Esophagus squamous epithelium (tissue), 4 donors: ENCODE measurements at regions not wholly inside any gene's neighbourhood (a gene's known extent, or its start where the extent isn't known, plus 50 kb on each side); places are given as distances from the start of the nearest gene placed in this dataset.

Source experiments
- CTCF ChIP-seq, 6 experiments: fragments of 450-650 bp in 4 of 6; fragments of 200-600 bp in 2 of 6; sonication (generic) in 2 of 6; IDR thresholded peaks; one replicate each; pipeline ENCODE4 v1.5.1; 2016 to 2019; ENCODE audit warnings: antibody characterized with exemption in 6 of 6, mild to moderate bottlenecking in 4 of 6, moderate library complexity in 4 of 6
- POLR2A ChIP-seq, 4 donors: fragments of 450-650 bp; IDR thresholded peaks; one replicate each; pipeline ENCODE4 v1.6.1; 2017; ENCODE audit warnings: antibody characterized with exemption in 4 of 4, mild to moderate bottlenecking in 4 of 4, moderate library complexity in 3 of 4

- peak in 1 of 6 experiments; percentile 21 for TF ChIP-seq CTCF (IDR thresholded peaks at IDR 0.05)
- TF ChIP-seq POLR2A (IDR thresholded peaks at IDR 0.05), result no peak
These were observed 163.0 kb upstream of the TSC22D1 start for GRCh38 chr13:44739120-44739519.
